ENCODE measurements at regions not wholly inside any gene's neighbourhood (a gene's known extent, or its start where the extent isn't known, plus 50 kb on each side); places are given as distances from the start of the nearest gene placed in this dataset.

- ChIA-PET POLR2A (no interaction called here), CTCF (no interaction called here)
- intact Hi-C loops (cut with micrococcal nuclease): no loop called here
- Mint-ChIP-seq H3K4me3 (no peak overlapping the region), H3K27me3 (no peaks in the 10 kb centered on the region), H3K4me1 (ENCODE audit: low read depth) (no peaks in the 10 kb centered on the region), H3K9me3 (peaks cover 8% of the 10 kb centered on the region), H3K36me3 (no peaks in the 10 kb centered on the region), H3K27ac (no peak overlapping the region)
- no peak for DNase-seq
Measured at GRCh38 chr4:135359128-135359527, 1157.5 kb upstream of the PABPC4L start.

GRCh38 chr4:135357091-135357490, 1155.5 kb upstream of the PABPC4L start:
- ChIA-PET CTCF (no interaction called here), POLR2A (no interaction called here)
- H3K9me3 Mint-ChIP-seq: peaks cover 9% of the 10 kb centered on the region
- no peaks in the 10 kb centered on the region for H3K4me1 Mint-ChIP-seq (ENCODE audit: low read depth)
- H3K27me3 Mint-ChIP-seq: no peaks in the 10 kb centered on the region
- no peak overlapping the region for H3K27ac Mint-ChIP-seq
- H3K36me3 Mint-ChIP-seq: no peaks in the 10 kb centered on the region
- intact Hi-C loops (cut with micrococcal nuclease): no loop called here
- no peak for DNase-seq
- no peak overlapping the region for H3K4me3 Mint-ChIP-seq

- Mint-ChIP-seq H3K4me3 (no peak overlapping the region), H3K27me3 (no peaks in the 10 kb centered on the region), H3K36me3 (no peaks in the 10 kb centered on the region), H3K27ac (no peak overlapping the region), H3K4me1 (ENCODE audit: low read depth) (no peaks in the 10 kb centered on the region), H3K9me3 (peaks cover 8% of the 10 kb centered on the region)
- ChIA-PET POLR2A (no interaction called here), CTCF (no interaction called here)
- intact Hi-C loops (cut with micrococcal nuclease): no loop called here
- no peak for DNase-seq
Measured at GRCh38 chr4:135354876-135355275, 1153.3 kb upstream of the PABPC4L start.

GRCh38 chr4:135353008-135353407, 1151.4 kb upstream of the PABPC4L start:
- ChIA-PET POLR2A (no interaction called here), CTCF (no interaction called here)
- Mint-ChIP-seq H3K4me3 (no peak overlapping the region), H3K4me1 (ENCODE audit: low read depth) (no peaks in the 10 kb centered on the region), H3K27me3 (no peaks in the 10 kb centered on the region), H3K9me3 (peaks cover 8% of the 10 kb centered on the region), H3K27ac (no peak overlapping the region), H3K36me3 (no peaks in the 10 kb centered on the region)
- DNase-seq: no peak
- intact Hi-C loops (cut with micrococcal nuclease): no loop called here

- DNase-seq: no peak
- POLR2A ChIA-PET: no interaction called here
- no peak overlapping the region for H3K4me3 Mint-ChIP-seq
- intact Hi-C loops (cut with micrococcal nuclease): no loop called here
- H3K27ac Mint-ChIP-seq: no peak overlapping the region
- H3K27me3 Mint-ChIP-seq: no peaks in the 10 kb centered on the region
- no peaks in the 10 kb centered on the region for H3K36me3 Mint-ChIP-seq
- H3K9me3 Mint-ChIP-seq: peaks cover 12% of the 10 kb centered on the region
- CTCF ChIA-PET: no interaction called here
- H3K4me1 Mint-ChIP-seq (ENCODE audit: low read depth): no peaks in the 10 kb centered on the region
Measured at GRCh38 chr4:135344492-135344891, 1142.9 kb upstream of the PABPC4L start.

- no peak overlapping the region for H3K4me3 Mint-ChIP-seq
- CTCF ChIA-PET: no interaction called here
- H3K27ac Mint-ChIP-seq: no peak overlapping the region
- no peak for DNase-seq
- POLR2A ChIA-PET: no interaction called here
- intact Hi-C loops (cut with micrococcal nuclease): no loop called here
- H3K36me3 Mint-ChIP-seq: no peaks in the 10 kb centered on the region
- H3K4me1 Mint-ChIP-seq (ENCODE audit: low read depth): no peaks in the 10 kb centered on the region
- peaks cover 6% of the 10 kb centered on the region for H3K9me3 Mint-ChIP-seq
- no peaks in the 10 kb centered on the region for H3K27me3 Mint-ChIP-seq
Measured at GRCh38 chr4:135338181-135338580, 1136.6 kb upstream of the PABPC4L start.

- Mint-ChIP-seq H3K4me1 (ENCODE audit: low read depth) (no peaks in the 10 kb centered on the region), H3K4me3 (no peak overlapping the region), H3K36me3 (no peaks in the 10 kb centered on the region), H3K27me3 (no peaks in the 10 kb centered on the region), H3K9me3 (peaks cover 3% of the 10 kb centered on the region), H3K27ac (no peak overlapping the region)
- POLR2A ChIA-PET: no interaction called here
- CTCF ChIA-PET: no interaction called here
- no peak for DNase-seq
- intact Hi-C loops (cut with micrococcal nuclease): no loop called here
Measured at GRCh38 chr4:135325264-135325663, 1123.7 kb upstream of the PABPC4L start.

- no peaks in the 10 kb centered on the region for H3K4me1 Mint-ChIP-seq (ENCODE audit: low read depth)
- peaks cover 14% of the 10 kb centered on the region for H3K9me3 Mint-ChIP-seq
- no peak overlapping the region for H3K27ac Mint-ChIP-seq
- no peak for DNase-seq
- ChIA-PET POLR2A (no interaction called here), CTCF (no interaction called here)
- H3K27me3 Mint-ChIP-seq: no peaks in the 10 kb centered on the region
- no peak overlapping the region for H3K4me3 Mint-ChIP-seq
- no peaks in the 10 kb centered on the region for H3K36me3 Mint-ChIP-seq
- intact Hi-C loops (cut with micrococcal nuclease): no loop called here
Measured at GRCh38 chr4:135319685-135320084, 1118.1 kb upstream of the PABPC4L start.

- POLR2A ChIA-PET: no interaction called here
- intact Hi-C loops (cut with micrococcal nuclease): no loop called here
- Mint-ChIP-seq H3K9me3 (peaks cover 17% of the 10 kb centered on the region), H3K27me3 (no peaks in the 10 kb centered on the region), H3K4me3 (no peak overlapping the region), H3K27ac (no peak overlapping the region), H3K36me3 (no peaks in the 10 kb centered on the region), H3K4me1 (ENCODE audit: low read depth) (no peaks in the 10 kb centered on the region)
- DNase-seq: no peak
- CTCF ChIA-PET: no interaction called here
Measured at GRCh38 chr4:135316266-135316779, 1114.7 kb upstream of the PABPC4L start.

- no peak for DNase-seq
- H3K4me1 Mint-ChIP-seq (ENCODE audit: low read depth): no peaks in the 10 kb centered on the region
- no peaks in the 10 kb centered on the region for H3K36me3 Mint-ChIP-seq
- H3K4me3 Mint-ChIP-seq: no peak overlapping the region
- intact Hi-C loops (cut with micrococcal nuclease): no loop called here
- peaks cover 24% of the 10 kb centered on the region for H3K9me3 Mint-ChIP-seq
- CTCF ChIA-PET: no interaction called here
- no peak overlapping the region for H3K27ac Mint-ChIP-seq
- no peaks in the 10 kb centered on the region for H3K27me3 Mint-ChIP-seq
- POLR2A ChIA-PET: no interaction called here
Measured at GRCh38 chr4:135290136-135290535, 1088.5 kb upstream of the PABPC4L start.

GRCh38 chr4:135283934-135284333, 1082.3 kb upstream of the PABPC4L start:
- H3K4me3 Mint-ChIP-seq: no peak overlapping the region
- POLR2A ChIA-PET: no interaction called here
- CTCF ChIA-PET: no interaction called here
- H3K36me3 Mint-ChIP-seq: no peaks in the 10 kb centered on the region
- no peak for DNase-seq
- H3K4me1 Mint-ChIP-seq (ENCODE audit: low read depth): no peaks in the 10 kb centered on the region
- intact Hi-C loops (cut with micrococcal nuclease): no loop called here
- no peak overlapping the region for H3K27ac Mint-ChIP-seq
- peaks cover 10% of the 10 kb centered on the region for H3K9me3 Mint-ChIP-seq
- H3K27me3 Mint-ChIP-seq: no peaks in the 10 kb centered on the region

- no peak for DNase-seq
- intact Hi-C loops (cut with micrococcal nuclease): no loop called here
- no peaks in the 10 kb centered on the region for H3K27me3 Mint-ChIP-seq
- CTCF ChIA-PET: no interaction called here
- no peaks in the 10 kb centered on the region for H3K36me3 Mint-ChIP-seq
- H3K9me3 Mint-ChIP-seq: peaks cover 16% of the 10 kb centered on the region
- no peak overlapping the region for H3K27ac Mint-ChIP-seq
- POLR2A ChIA-PET: no interaction called here
- no peak overlapping the region for H3K4me3 Mint-ChIP-seq
- no peaks in the 10 kb centered on the region for H3K4me1 Mint-ChIP-seq (ENCODE audit: low read depth)
Measured at GRCh38 chr4:135282676-135283075, 1081.1 kb upstream of the PABPC4L start.

- Mint-ChIP-seq H3K9me3 (peaks cover 15% of the 10 kb centered on the region), H3K36me3 (no peaks in the 10 kb centered on the region), H3K27me3 (no peaks in the 10 kb centered on the region), H3K4me3 (no peak overlapping the region), H3K4me1 (ENCODE audit: low read depth) (no peaks in the 10 kb centered on the region), H3K27ac (no peak overlapping the region)
- POLR2A ChIA-PET: no interaction called here
- CTCF ChIA-PET: no interaction called here
- no peak for DNase-seq
- intact Hi-C loops (cut with micrococcal nuclease): no loop called here
Measured at GRCh38 chr4:135281230-135281629, 1079.6 kb upstream of the PABPC4L start.

GRCh38 chr4:135277980-135278315, 1076.4 kb upstream of the PABPC4L start:
- Mint-ChIP-seq H3K9me3 (peaks cover 11% of the 10 kb centered on the region), H3K27me3 (no peaks in the 10 kb centered on the region), H3K27ac (no peak overlapping the region), H3K4me1 (ENCODE audit: low read depth) (no peaks in the 10 kb centered on the region), H3K4me3 (no peak overlapping the region), H3K36me3 (no peaks in the 10 kb centered on the region)
- intact Hi-C loops (cut with micrococcal nuclease): no loop called here
- DNase-seq: no peak
- ChIA-PET POLR2A (no interaction called here), CTCF (interaction anchor here (0.6 kb wide), 1 partner anchor 505 kb away, joined by 3 read pairs; no protein-coding TSS in a partner anchor)
